Mesendoderm (in vitro differentiated cells): ENCODE measurements at regions not wholly inside any gene's neighbourhood (a gene's known extent, or its start where the extent isn't known, plus 50 kb on each side); places are given as distances from the start of the nearest gene placed in this dataset.

Experiments used
- DNase-seq: peaks from one replicate; pipeline ENCODE4 v3.0.0; 2013
- H2AK5ac ChIP-seq: 2 replicates; pipeline ENCODE4 v1.6.1; 2013; ENCODE audit warnings: low read length, inconsistent platforms
- H2BK120ac ChIP-seq: 2 replicates; pipeline ENCODE4 v1.6.1; 2013; ENCODE audit warnings: low read depth, mild to moderate bottlenecking, low read length, moderate library complexity, mixed read lengths
- H2BK15ac ChIP-seq: replicated peaks from 2 replicates; pipeline ENCODE4 v1.6.1; 2013; ENCODE audit warnings: low read depth, mild to moderate bottlenecking, moderate library complexity
- H2BK5ac ChIP-seq: 2 replicates; pipeline ENCODE4 v1.6.1; 2013; ENCODE audit warnings: low read length, inconsistent platforms
- H3K18ac ChIP-seq: 2 replicates; pipeline ENCODE4 v1.6.1; 2013; ENCODE audit warnings: mild to moderate bottlenecking, low read length, mixed read lengths
- H3K23ac ChIP-seq: one replicate; pipeline ENCODE4 v1.6.1; 2013; ENCODE audit warnings: low read length
- H3K27ac ChIP-seq: 2 replicates; pipeline ENCODE4 v1.5.1; 2013; ENCODE audit warnings: low read depth, mild to moderate bottlenecking, inconsistent platforms, low read length, moderate library complexity
- H3K27me3 ChIP-seq: 2 replicates; pipeline ENCODE4 v1.6.1; 2013; ENCODE audit warnings: low read length, control low read depth, mild to moderate bottlenecking, inconsistent platforms; ENCODE audit not compliant: insufficient read depth, poor library complexity
- H3K36me3 ChIP-seq: 2 replicates; pipeline ENCODE4 v1.6.1; 2013; ENCODE audit warnings: low read length, inconsistent platforms; ENCODE audit not compliant: control insufficient read depth, insufficient read depth
- H3K4ac ChIP-seq: one replicate; pipeline ENCODE4 v1.6.1; 2013; ENCODE audit warnings: low read depth, mild to moderate bottlenecking, low read length, moderate library complexity
- H3K4me1 ChIP-seq: 2 replicates; pipeline ENCODE4 v1.6.1; 2013; ENCODE audit warnings: low read depth, low read length, inconsistent platforms; ENCODE audit not compliant: control insufficient read depth
- H3K4me2 ChIP-seq: 2 replicates; pipeline ENCODE4 v1.6.1; 2013; ENCODE audit warnings: low read length
- H3K4me3 ChIP-seq: 2 replicates; pipeline ENCODE4 v1.5.1; 2013; ENCODE audit warnings: mild to moderate bottlenecking, low read length
- H3K56ac ChIP-seq: one replicate; pipeline ENCODE4 v1.6.1; 2013; ENCODE audit warnings: low read length
- H3K79me1 ChIP-seq: 2 replicates; pipeline ENCODE4 v1.6.1; 2013; ENCODE audit warnings: low read length, inconsistent platforms
- H3K79me2 ChIP-seq: 2 replicates; pipeline ENCODE4 v1.6.1; 2013; ENCODE audit warnings: mild to moderate bottlenecking, low read length; ENCODE audit not compliant: control insufficient read depth, insufficient read depth
- H3K9ac ChIP-seq: 2 replicates; pipeline ENCODE4 v1.6.1; 2013; ENCODE audit warnings: low read length, inconsistent platforms
- H4K5ac ChIP-seq: one replicate; pipeline ENCODE4 v1.6.1; 2013; ENCODE audit warnings: low read length
- H4K8ac ChIP-seq: one replicate; pipeline ENCODE4 v1.6.1; 2013; ENCODE audit warnings: low read depth, mild to moderate bottlenecking, control low read depth, low read length, moderate library complexity
- WGBS: extraction: QIAGEN DNeasy Blood & Tissue Kit; methylation state at CpG from one replicate; pipeline ENCODE4 v1.1.7; 2013; ENCODE audit warnings: low lambda C conversion rate, missing lambda C conversion rate; ENCODE audit not compliant: insufficient coverage; ENCODE audit errors: extremely low coverage; 5-methylcytosine and 5-hydroxymethylcytosine counted together

- H3K4ac ChIP-seq: no peak overlapping the region
- no peak for DNase-seq
- no peak overlapping the region for H3K56ac ChIP-seq
- no peak overlapping the region for H3K4me3 ChIP-seq
- H3K4me1 ChIP-seq: peaks cover 3% of the 10 kb centered on the region
- H3K9ac ChIP-seq: no peak overlapping the region
- no peak overlapping the region for H2BK15ac ChIP-seq
- no peak overlapping the region for H3K18ac ChIP-seq
- no CpG with 5 or more reads among the region's 11 CpGs for WGBS
- no peak overlapping the region for H4K8ac ChIP-seq
- H3K36me3 ChIP-seq: no peaks in the 10 kb centered on the region
- no peak overlapping the region for H3K23ac ChIP-seq
- H2AK5ac ChIP-seq: no peak overlapping the region
- no peak overlapping the region for H2BK120ac ChIP-seq
- peak overlapping the region; percentile 7 for H2BK5ac ChIP-seq
- H3K27me3 ChIP-seq: no peaks in the 10 kb centered on the region
- H3K4me2 ChIP-seq: no peak overlapping the region
- H3K79me2 ChIP-seq: no peaks in the 10 kb centered on the region
- no peak overlapping the region for H3K27ac ChIP-seq
- no peak overlapping the region for H4K5ac ChIP-seq
- H3K79me1 ChIP-seq: no peaks in the 10 kb centered on the region
Observed at GRCh38 chr5:82417776-82418607, 139.8 kb upstream of the RPS23 start.

GRCh38 chr5:82416512-82416911, 138.4 kb upstream of the RPS23 start:
- Histone ChIP-seq H3K4me3 (no peak overlapping the region), H4K5ac (no peak overlapping the region), H3K36me3 (no peaks in the 10 kb centered on the region), H3K56ac (no peak overlapping the region), H3K27ac (no peak overlapping the region), H2AK5ac (no peak overlapping the region), H4K8ac (no peak overlapping the region), H3K27me3 (no peaks in the 10 kb centered on the region), H3K4me1 (peaks cover 3% of the 10 kb centered on the region), H2BK15ac (no peak overlapping the region), H3K4ac (no peak overlapping the region), H3K18ac (no peak overlapping the region), H3K9ac (no peak overlapping the region), H3K23ac (no peak overlapping the region), H3K4me2 (no peak overlapping the region), H3K79me1 (no peaks in the 10 kb centered on the region), H2BK5ac (no peak overlapping the region), H3K79me2 (no peaks in the 10 kb centered on the region), H2BK120ac (no peak overlapping the region)
- no CpG with 5 or more reads among the region's 4 CpGs for WGBS
- DNase-seq: peak; percentile 71

- no peaks in the 10 kb centered on the region for H3K79me1 ChIP-seq
- no peak overlapping the region for H3K4me2 ChIP-seq
- no peaks in the 10 kb centered on the region for H3K79me2 ChIP-seq
- H3K4ac ChIP-seq: no peak overlapping the region
- H3K4me1 ChIP-seq: no peaks in the 10 kb centered on the region
- no peak overlapping the region for H2BK15ac ChIP-seq
- no peak for DNase-seq
- H2AK5ac ChIP-seq: no peak overlapping the region
- no peak overlapping the region for H4K5ac ChIP-seq
- no peaks in the 10 kb centered on the region for H3K36me3 ChIP-seq
- H2BK120ac ChIP-seq: no peak overlapping the region
- no peak overlapping the region for H3K4me3 ChIP-seq
- H4K8ac ChIP-seq: no peak overlapping the region
- H3K27me3 ChIP-seq: no peaks in the 10 kb centered on the region
- H3K56ac ChIP-seq: no peak overlapping the region
- H2BK5ac ChIP-seq: no peak overlapping the region
- no peak overlapping the region for H3K27ac ChIP-seq
- no peak overlapping the region for H3K18ac ChIP-seq
- H3K23ac ChIP-seq: no peak overlapping the region
- no peak overlapping the region for H3K9ac ChIP-seq
Observed at GRCh38 chr5:82414041-82414388, 135.9 kb upstream of the RPS23 start.

- no peaks in the 10 kb centered on the region for H3K79me2 ChIP-seq
- no peak overlapping the region for H2AK5ac ChIP-seq
- H2BK120ac ChIP-seq: no peak overlapping the region
- H3K36me3 ChIP-seq: no peaks in the 10 kb centered on the region
- no peak overlapping the region for H3K4me2 ChIP-seq
- no peaks in the 10 kb centered on the region for H3K4me1 ChIP-seq
- H2BK5ac ChIP-seq: no peak overlapping the region
- H3K23ac ChIP-seq: no peak overlapping the region
- H3K27me3 ChIP-seq: no peaks in the 10 kb centered on the region
- no peak overlapping the region for H3K9ac ChIP-seq
- H3K56ac ChIP-seq: no peak overlapping the region
- no peak for DNase-seq
- no peak overlapping the region for H3K27ac ChIP-seq
- no peak overlapping the region for H4K5ac ChIP-seq
- no peak overlapping the region for H4K8ac ChIP-seq
- H3K4ac ChIP-seq: no peak overlapping the region
- WGBS: no CpG with 5 or more reads among the region's 7 CpGs
- H3K18ac ChIP-seq: no peak overlapping the region
- H3K4me3 ChIP-seq: no peak overlapping the region
- no peak overlapping the region for H2BK15ac ChIP-seq
- H3K79me1 ChIP-seq: no peaks in the 10 kb centered on the region
Observed at GRCh38 chr5:82413302-82414040, 135.3 kb upstream of the RPS23 start.

GRCh38 chr5:82408033-82408432, 129.9 kb upstream of the RPS23 start:
- no peak overlapping the region for H2AK5ac ChIP-seq
- no peak overlapping the region for H3K4me3 ChIP-seq
- no peak overlapping the region for H3K18ac ChIP-seq
- H2BK120ac ChIP-seq: no peak overlapping the region
- H3K36me3 ChIP-seq: no peaks in the 10 kb centered on the region
- H3K4ac ChIP-seq: no peak overlapping the region
- no peaks in the 10 kb centered on the region for H3K27me3 ChIP-seq
- no peak overlapping the region for H2BK5ac ChIP-seq
- H3K4me2 ChIP-seq: no peak overlapping the region
- no peak overlapping the region for H3K56ac ChIP-seq
- no peak overlapping the region for H4K8ac ChIP-seq
- DNase-seq: no peak
- no peaks in the 10 kb centered on the region for H3K4me1 ChIP-seq
- no CpG with 5 or more reads among the region's 3 CpGs for WGBS
- H3K27ac ChIP-seq: no peak overlapping the region
- H4K5ac ChIP-seq: no peak overlapping the region
- H2BK15ac ChIP-seq: no peak overlapping the region
- no peaks in the 10 kb centered on the region for H3K79me2 ChIP-seq
- H3K23ac ChIP-seq: no peak overlapping the region
- H3K79me1 ChIP-seq: no peaks in the 10 kb centered on the region
- H3K9ac ChIP-seq: no peak overlapping the region
